Spinal cord (tissue), 9 donors: ENCODE measurements at regions not wholly inside any gene's neighbourhood (a gene's known extent, or its start where the extent isn't known, plus 50 kb on each side); places are given as distances from the start of the nearest gene placed in this dataset.
A peak's percentile ranks its signal among the peaks of the same experiment; 100 is the strongest.

ENCODE experiments used
- DNase-seq, 6 donors: peaks; one replicate each; pipeline versions ENCODE4 v3.0.0 to v3.0.0-alpha.2; 2013 to 2015; ENCODE audit warnings: low spot score in 6 of 6, low read depth in 4 of 6
- H3K27ac ChIP-seq: one replicate; pipeline ENCODE4 v1.5.1; 2013; ENCODE audit warnings: low read depth, low read length, control low read depth
- H3K27me3 ChIP-seq: one replicate; pipeline ENCODE4 v1.6.1; 2013; ENCODE audit warnings: low read length; ENCODE audit not compliant: control insufficient read depth, insufficient read depth
- H3K36me3 ChIP-seq: one replicate; pipeline ENCODE4 v1.6.1; 2013; ENCODE audit warnings: low read length; ENCODE audit not compliant: control insufficient read depth, insufficient read depth
- H3K4me1 ChIP-seq: one replicate; pipeline ENCODE4 v1.6.1; 2013; ENCODE audit warnings: low read length; ENCODE audit not compliant: control insufficient read depth, insufficient read depth
- H3K4me3 ChIP-seq: one replicate; pipeline ENCODE4 v1.5.1; 2013; ENCODE audit warnings: low read depth, low read length, control low read depth
- H3K9me3 ChIP-seq: one replicate; pipeline ENCODE4 v1.6.1; 2013; ENCODE audit warnings: low read length; ENCODE audit not compliant: control insufficient read depth, insufficient read depth
- WGBS: methylation state at CpG from one replicate; pipeline ENCODE4 v1.1.5; 2013; ENCODE audit warnings: missing lambda C conversion rate; ENCODE audit not compliant: insufficient coverage; 5-methylcytosine and 5-hydroxymethylcytosine counted together
- donor health status: healthy.

DNA sequence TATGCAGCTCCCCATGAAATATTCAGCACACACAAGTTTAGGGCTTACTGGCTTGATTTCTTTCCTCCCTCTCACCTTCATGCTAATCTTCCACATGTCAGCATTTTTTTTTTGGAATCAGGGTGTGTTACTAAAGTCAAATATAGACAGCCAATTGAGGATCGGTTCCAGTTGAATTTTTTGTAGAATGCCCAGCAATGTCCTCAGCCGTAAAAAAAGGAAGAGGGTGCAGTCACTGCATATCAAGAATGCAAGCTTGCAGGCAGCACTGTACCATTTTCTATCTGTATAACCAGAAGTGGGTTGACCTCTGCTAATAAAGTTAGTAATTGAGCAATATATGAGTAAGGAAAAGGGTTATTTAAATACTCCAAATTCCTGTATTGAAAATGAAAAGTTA lies 51.4 kb upstream of the CHMP2B start:
- no peaks in the 10 kb centered on the region for H3K4me1 ChIP-seq
- no peak overlapping the region for H3K4me3 ChIP-seq
- no peaks in the 10 kb centered on the region for H3K36me3 ChIP-seq
- no peak overlapping the region for H3K27ac ChIP-seq
- H3K27me3 ChIP-seq = no peaks in the 10 kb centered on the region
- H3K9me3 ChIP-seq = no peaks in the 10 kb centered on the region
- 67% methylated on average over 2 of the region's 2 CpGs for WGBS
- no peak for DNase-seq

DNA sequence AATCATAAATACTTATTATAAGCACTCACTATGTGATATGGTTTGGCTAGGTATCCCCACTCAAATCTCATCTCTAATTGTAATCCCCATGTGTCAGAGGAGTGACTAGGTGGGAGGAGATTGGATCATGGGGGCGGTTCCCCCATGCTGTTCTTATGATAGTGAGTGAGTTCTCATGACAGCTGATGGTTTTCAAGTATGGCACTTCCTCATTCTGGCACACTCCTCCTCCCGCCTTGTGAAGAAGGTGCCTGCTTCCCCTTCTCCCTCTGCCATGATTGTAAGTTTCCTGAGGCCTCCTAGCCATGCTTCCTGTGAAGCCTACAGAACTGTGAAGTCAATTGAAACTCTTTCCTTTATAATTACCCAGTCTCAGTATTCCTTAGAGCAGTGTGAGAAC lies 53.3 kb upstream of the CHMP2B start:
- Histone ChIP-seq H3K9me3 (no peaks in the 10 kb centered on the region), H3K4me3 (no peak overlapping the region), H3K36me3 (no peaks in the 10 kb centered on the region), H3K27ac (no peak overlapping the region), H3K4me1 (no peaks in the 10 kb centered on the region), H3K27me3 (no peaks in the 10 kb centered on the region)
- no peak for DNase-seq
- no CpG with 5 or more reads among the region's 2 CpGs for WGBS

DNA sequence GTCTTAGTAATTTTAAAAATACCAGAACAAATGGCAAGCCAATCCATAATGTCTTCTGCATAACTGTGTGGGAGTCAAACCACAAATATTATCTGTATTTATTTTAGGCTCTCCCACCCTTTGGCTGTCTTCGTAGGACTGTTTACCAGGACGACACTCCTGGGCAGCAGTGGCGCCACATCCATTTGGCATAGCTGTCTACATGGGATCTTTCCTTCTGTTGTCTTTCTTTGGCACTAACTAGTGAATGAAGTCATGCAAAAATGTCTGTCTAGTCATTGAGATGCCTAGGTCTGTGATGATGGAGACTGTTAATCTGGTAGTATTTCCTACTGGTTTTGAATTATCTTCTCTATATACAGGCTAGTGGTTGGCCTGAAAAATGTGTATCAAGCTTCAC lies 54.0 kb upstream of the CHMP2B start:
- Histone ChIP-seq H3K4me3 (no peak overlapping the region), H3K9me3 (no peaks in the 10 kb centered on the region), H3K36me3 (no peaks in the 10 kb centered on the region), H3K27me3 (no peaks in the 10 kb centered on the region), H3K4me1 (no peaks in the 10 kb centered on the region), H3K27ac (no peak overlapping the region)
- no peak for DNase-seq
- WGBS = 100% methylated on average over 3 of the region's 3 CpGs

DNA sequence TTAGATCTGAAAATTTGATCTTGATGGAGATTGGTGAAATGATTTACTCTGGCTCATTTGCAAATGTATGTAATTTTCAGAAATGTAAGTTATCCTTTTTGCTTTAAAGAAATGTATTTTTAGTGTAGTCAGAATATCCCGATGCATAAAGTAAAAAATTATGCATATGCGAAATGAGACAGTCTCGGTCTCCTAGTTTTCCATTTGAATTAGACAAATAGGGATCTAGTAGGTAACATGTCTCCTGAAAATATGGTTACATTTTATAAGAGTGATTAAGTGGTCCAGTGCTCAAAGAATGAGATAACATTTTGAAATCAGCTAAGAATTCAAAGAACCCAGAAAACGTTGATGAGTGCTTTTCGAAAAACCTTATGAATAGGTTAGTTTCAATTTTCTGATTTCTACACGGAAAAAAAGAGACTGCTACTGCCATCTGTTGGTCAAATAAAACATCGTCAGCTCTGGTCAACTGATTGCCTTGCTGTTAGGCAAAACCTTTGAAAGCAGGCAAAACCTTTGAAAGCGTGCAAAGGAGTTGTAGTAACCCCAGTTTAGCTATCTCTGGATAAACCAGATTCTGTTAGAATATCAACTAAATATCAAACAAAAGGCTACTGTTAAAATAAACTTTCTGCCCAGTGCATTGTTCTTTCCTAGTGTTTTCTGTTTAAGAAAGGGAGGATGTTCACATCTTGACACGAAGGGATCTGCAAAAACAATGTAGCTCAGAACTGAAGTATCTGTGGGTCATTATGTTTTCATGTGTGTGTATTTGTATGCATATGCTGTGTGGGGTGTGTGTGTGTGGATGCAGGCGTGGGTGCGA lies 59.3 kb upstream of the CHMP2B start:
- no peak overlapping the region for H3K27ac ChIP-seq
- no peaks in the 10 kb centered on the region for H3K27me3 ChIP-seq
- H3K4me3 ChIP-seq = peak overlapping the region; percentile 28
- H3K4me1 ChIP-seq = no peaks in the 10 kb centered on the region
- 39% methylated on average over 11 of the region's 11 CpGs for WGBS
- no peaks in the 10 kb centered on the region for H3K36me3 ChIP-seq
- H3K9me3 ChIP-seq = no peaks in the 10 kb centered on the region
- DNase-seq = peak; percentile 33 to 94 (median 56)

DNA sequence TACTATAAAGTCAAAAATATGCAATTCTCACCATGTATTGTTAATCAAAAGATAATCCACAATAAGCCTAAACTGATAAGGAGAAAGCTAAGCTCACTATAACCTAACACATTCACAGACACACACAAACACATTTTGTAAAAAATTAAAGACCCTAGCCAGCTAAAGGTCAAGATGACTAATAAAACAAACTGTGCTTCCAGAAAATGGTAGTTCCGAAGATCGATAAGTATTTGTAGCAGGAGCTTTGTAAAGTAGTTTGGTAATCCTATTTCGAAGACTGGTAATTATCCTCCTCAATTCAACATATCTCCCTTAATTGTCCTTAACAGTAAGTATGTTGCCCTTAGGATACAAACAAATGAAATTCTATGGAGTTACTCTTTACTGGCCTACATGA lies 62.9 kb upstream of the CHMP2B start:
- Histone ChIP-seq H3K9me3 (no peaks in the 10 kb centered on the region), H3K4me1 (no peaks in the 10 kb centered on the region), H3K4me3 (no peak overlapping the region), H3K27me3 (no peaks in the 10 kb centered on the region), H3K36me3 (no peaks in the 10 kb centered on the region), H3K27ac (no peak overlapping the region)
- no CpG with 5 or more reads among the region's 3 CpGs for WGBS
- DNase-seq = no peak

DNA sequence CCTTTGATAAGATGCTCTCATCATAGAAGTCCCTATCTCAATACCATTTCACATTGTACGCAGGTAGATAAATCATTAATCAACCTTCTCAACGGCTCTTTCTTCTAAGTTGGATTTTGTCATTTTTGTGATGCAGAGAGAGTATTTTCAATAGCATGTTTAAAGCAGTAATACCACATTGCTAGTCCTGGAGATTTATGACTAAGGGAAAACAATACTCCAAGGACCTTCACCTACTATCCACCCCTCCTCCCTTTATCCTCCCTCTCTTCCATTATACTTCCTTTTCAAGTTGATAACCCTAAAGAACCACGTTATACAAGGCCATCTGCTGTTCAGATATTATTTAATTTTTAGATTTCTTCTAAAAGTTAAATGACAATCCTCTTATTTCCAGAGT lies 65.3 kb upstream of the CHMP2B start:
- no peak for DNase-seq
- Histone ChIP-seq H3K27me3 (no peaks in the 10 kb centered on the region), H3K36me3 (no peaks in the 10 kb centered on the region), H3K9me3 (no peaks in the 10 kb centered on the region), H3K4me3 (no peak overlapping the region), H3K27ac (no peak overlapping the region), H3K4me1 (no peaks in the 10 kb centered on the region)
- no CpG with 5 or more reads among the region's 3 CpGs for WGBS

DNA sequence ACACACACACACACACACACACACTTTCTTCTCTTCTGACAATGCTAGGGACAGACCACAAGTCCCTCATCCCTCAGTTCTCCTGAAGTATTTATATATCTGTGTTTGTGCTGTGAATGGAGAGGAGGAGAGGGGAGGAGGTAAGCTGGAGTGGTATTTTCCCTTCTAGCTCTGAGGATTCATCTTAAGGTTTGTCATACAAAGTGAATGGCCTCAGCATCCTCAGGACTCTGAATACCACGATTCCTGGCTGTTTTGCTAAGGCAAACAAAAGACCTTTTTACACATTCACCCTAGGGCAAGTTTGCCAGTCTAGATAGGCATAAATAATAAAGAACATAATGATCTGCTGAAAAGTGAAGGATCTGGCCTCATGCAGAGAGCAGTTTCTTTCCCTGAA lies 65.7 kb upstream of the CHMP2B start:
- Histone ChIP-seq H3K4me3 (no peak overlapping the region), H3K27me3 (no peaks in the 10 kb centered on the region), H3K36me3 (no peaks in the 10 kb centered on the region), H3K4me1 (no peaks in the 10 kb centered on the region), H3K9me3 (no peaks in the 10 kb centered on the region), H3K27ac (no peak overlapping the region)
- peak in 1 of 6 donors; percentile 5 for DNase-seq
- no CpG with 5 or more reads among the region's 1 CpG for WGBS

DNA sequence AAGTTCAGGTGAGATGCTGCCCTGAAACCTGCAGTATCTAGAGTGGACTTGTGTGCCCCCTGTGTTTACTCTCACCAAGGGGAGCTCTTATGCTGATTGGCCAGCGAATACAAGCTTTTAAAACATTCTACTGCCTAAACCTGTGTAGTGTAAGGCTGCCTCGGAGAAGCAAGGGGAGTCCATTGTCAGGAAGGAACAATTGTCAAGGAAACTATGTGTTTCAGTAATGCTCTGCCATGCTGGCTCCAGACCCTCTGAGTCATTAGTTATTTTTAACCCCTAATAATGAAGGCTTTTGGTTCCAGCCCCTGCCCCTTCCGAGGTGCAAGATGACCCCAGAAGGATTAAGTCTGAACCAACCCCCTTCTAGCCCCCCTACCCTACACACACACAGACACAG lies 66.1 kb upstream of the CHMP2B start:
- H3K4me1 ChIP-seq = no peaks in the 10 kb centered on the region
- no peaks in the 10 kb centered on the region for H3K27me3 ChIP-seq
- H3K27ac ChIP-seq = no peak overlapping the region
- H3K4me3 ChIP-seq = no peak overlapping the region
- no peaks in the 10 kb centered on the region for H3K9me3 ChIP-seq
- WGBS = no CpG with 5 or more reads among the region's 3 CpGs
- H3K36me3 ChIP-seq = no peaks in the 10 kb centered on the region
- no peak for DNase-seq

DNA sequence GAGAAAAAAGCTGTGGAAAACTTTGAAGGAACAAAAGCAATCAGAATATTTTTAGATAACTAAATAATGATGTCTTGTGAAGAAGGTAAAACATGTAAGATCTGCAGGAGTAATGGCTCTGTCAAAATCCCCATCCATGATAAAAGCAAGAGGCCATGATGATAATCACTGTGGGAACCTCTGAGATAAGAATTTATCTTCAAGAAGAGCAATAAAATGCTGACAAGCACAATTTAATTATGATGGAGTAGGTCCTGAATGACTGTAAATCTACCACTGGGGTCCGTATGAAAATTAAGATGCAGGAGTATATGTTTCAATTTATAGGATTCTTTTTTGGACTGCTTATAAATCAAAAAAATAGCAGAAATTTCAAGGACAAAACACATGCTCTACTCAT lies 68.3 kb upstream of the CHMP2B start:
- no peaks in the 10 kb centered on the region for H3K9me3 ChIP-seq
- 100% methylated on average over 1 of the region's 1 CpG for WGBS

DNA sequence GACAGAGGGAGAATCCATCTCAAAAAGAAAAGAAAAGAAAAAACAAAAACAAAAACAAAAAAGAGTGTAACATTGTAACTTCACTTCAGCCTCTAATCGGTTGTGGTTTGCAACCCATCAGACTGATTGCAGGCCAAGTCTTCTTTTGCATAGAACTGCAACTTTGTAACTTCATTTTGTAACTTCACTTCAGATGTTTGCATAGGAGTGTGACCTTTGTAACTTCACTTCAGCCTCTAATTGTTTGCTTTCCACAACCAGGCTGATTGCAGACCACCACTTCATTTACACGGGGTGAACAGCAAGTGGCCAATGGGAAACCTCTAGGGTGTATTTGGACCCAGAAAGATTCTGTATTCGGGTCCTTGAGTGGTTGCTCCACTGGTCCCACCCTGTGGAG lies 79.1 kb upstream of the CHMP2B start:
- no peaks in the 10 kb centered on the region for H3K9me3 ChIP-seq
- H3K4me3 ChIP-seq = no peak overlapping the region
- H3K36me3 ChIP-seq = no peaks in the 10 kb centered on the region
- DNase-seq = no peak
- no peaks in the 10 kb centered on the region for H3K27me3 ChIP-seq
- no peak overlapping the region for H3K27ac ChIP-seq
- H3K4me1 ChIP-seq = no peaks in the 10 kb centered on the region
- WGBS = 88% methylated on average over 1 of the region's 3 CpGs

More for the DNA sequence above, 68.3 kb upstream of the CHMP2B start:
- DNase-seq = peak in 1 of 6 donors; percentile 32
- H3K4me3 ChIP-seq = no peak overlapping the region
- no peaks in the 10 kb centered on the region for H3K36me3 ChIP-seq
- no peak overlapping the region for H3K27ac ChIP-seq
- no peaks in the 10 kb centered on the region for H3K27me3 ChIP-seq
- H3K4me1 ChIP-seq = no peaks in the 10 kb centered on the region
